Stimulated activated CD4-positive, alpha-beta T cell treated with anti-CD3 and anti-CD28 coated beads, TNF-alpha, amount 100 ng/mL, for 48 hours (primary cell): ENCODE measurements at regions not wholly inside any gene's neighbourhood (a gene's known extent, or its start where the extent isn't known, plus 50 kb on each side); places are given as distances from the start of the nearest gene placed in this dataset.
"Not testable (repeated sequence)": the region's sequence is repeated elsewhere in the genome, so short reads cannot be mapped to it uniquely, and the experiment has no call there.

Source experiments
- DNase-seq, 3 donors: peaks; one replicate each; pipeline ENCODE4 v3.0.0-alpha.2; 2020; ENCODE audit warnings: low read depth in 3 of 3

DNA sequence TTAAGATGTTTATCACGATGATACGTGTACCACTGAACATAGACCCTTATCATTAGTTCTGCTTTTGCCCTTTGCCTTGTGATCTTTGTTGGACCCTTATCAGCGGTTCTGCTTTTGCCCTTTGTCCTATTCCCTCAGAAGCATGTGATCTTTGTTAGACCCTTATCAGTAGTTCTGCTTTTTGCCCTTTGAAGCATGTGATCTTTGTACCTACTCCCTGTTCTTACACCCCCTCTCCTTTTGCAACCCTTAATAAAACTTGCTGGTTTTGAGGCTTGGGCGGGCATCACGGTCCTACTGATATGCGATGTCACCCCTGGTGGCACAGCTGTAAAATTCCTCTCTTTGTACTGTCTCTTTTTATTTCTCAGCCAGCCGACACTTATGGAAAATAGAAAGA lies 117.0 kb downstream of the SDHAF3 start:
- DNase-seq: not testable (repeated sequence)

DNA sequence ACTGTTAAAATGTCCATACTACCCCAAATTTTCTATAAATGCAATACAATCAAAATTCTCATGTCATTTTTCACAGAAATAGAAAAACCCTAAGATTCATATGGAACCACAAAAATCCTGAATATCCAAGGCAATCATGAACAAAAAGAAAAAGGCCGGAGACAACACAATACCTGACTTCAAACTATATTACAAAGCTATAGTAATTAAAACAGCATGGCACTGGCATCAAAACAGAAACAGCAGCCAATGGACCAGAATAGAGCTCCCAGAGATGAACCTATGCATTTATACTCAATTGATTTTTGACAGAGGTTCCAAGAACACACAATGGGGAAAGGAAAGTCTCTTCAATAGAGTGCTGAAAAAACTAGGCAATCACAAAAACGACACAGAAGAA lies 128.8 kb downstream of the SDHAF3 start:
- no peak for DNase-seq

- not testable (repeated sequence) for DNase-seq
Measured at GRCh38 chr7:97258187-97258586, 140.7 kb downstream of the SDHAF3 start.

DNA sequence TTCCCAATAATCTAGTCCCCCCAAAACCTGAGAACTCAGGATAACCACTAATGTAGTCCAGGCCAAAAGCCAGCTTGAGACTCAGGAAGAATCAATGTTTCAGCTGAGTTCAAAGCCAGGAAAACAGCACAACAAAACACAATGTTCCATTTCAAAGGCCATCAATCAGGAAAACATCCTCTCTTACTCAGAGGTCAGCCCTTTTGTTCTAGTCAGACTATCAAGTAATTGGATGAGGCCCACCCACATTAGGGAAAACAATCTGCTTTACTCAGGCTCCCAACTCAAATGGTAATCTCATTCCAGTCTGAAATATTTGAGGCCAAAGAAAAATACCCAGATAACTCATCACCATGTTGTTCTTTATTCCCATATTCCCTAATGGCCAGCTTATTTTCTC lies 152.2 kb downstream of the SDHAF3 start:
- no peak for DNase-seq

DNA sequence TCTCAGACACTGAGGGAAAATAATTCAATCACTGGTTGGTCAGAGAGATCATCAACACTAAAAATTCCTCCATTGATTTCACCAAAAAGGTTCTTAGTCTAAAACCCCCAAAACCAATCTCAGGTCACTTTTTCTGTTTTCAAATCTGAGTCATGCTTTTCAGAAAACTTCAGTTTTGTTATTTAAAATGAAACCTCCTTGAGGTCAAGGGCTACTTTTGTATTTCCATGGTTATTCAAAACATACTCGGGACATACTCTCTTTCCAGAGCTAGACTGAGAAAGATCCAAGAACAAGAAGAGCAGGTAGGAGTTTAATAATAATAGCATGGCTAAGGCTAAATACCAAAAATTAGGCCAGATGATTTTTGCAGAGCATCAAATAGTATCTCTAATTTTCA lies 152.8 kb downstream of the SDHAF3 start:
- DNase-seq: no peak

GRCh38 chr7:97271619-97272018 lies 154.1 kb downstream of the SDHAF3 start:
- DNase-seq: no peak

DNA sequence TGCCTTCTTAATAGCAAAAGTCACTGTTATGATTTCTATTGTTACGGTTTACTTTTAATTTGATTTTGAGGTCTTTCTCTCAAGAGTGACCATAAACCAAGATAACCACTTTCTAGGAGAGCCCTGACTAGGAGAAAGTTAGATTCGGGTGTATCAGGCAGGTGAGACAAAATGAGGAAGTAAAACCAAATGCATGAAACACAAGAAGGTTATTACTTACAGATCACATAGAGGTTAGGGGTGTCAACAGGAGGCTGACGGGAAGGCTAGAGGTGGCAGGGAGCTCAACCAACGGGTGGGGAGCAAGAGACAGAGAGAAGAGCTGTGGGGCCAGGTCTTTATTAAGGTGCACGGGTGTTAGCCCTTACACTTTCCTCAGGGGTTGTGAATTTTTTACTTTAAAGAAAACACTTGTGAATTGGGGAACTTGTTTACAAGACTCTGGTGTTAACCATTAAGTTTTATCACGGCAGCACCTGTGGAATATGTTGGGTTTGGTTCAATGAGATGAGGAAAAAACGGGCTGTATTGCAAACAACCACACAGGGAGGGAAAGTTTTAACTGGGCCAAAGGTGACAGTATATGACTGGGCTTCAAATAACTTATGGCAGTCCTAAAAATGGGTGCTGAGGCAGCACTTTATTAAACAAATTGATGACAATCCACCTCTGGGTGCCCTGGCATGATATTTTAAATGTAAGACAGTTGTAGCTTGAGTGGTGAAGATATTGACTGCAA lies 154.9 kb downstream of the SDHAF3 start:
- DNase-seq: no peak

GRCh38 chr7:97275475-97275874 lies 158.0 kb downstream of the SDHAF3 start:
- DNase-seq: no peak

- no peak for DNase-seq
Measured at GRCh38 chr7:97280950-97281349, 163.5 kb downstream of the SDHAF3 start.

- DNase-seq: no peak
Measured at GRCh38 chr7:97285348-97285747, 167.8 kb downstream of the SDHAF3 start.

DNA sequence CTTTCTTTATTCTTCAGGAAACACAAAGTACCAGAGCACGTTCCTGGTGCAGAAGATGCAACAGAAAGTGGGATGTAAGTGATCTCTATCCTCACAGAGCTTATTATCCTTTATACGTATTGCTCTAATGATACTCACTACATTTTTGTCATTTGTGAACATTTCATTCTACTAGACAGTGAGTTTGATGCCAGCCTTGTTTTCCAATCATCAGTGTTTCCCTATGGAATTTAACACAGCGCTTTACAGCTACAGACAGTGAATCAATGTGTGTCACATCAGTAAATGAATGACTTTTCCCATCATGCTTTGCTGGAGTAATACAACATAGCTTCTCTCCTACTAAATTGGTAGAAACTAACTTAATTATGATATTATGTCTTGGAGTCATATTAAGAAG lies 175.5 kb downstream of the SDHAF3 start:
- DNase-seq: no peak

GRCh38 chr7:97298561-97298960 lies 181.1 kb downstream of the SDHAF3 start:
- no peak for DNase-seq

- DNase-seq: no peak
Measured at GRCh38 chr7:97305589-97305988, 188.1 kb downstream of the SDHAF3 start.

DNA sequence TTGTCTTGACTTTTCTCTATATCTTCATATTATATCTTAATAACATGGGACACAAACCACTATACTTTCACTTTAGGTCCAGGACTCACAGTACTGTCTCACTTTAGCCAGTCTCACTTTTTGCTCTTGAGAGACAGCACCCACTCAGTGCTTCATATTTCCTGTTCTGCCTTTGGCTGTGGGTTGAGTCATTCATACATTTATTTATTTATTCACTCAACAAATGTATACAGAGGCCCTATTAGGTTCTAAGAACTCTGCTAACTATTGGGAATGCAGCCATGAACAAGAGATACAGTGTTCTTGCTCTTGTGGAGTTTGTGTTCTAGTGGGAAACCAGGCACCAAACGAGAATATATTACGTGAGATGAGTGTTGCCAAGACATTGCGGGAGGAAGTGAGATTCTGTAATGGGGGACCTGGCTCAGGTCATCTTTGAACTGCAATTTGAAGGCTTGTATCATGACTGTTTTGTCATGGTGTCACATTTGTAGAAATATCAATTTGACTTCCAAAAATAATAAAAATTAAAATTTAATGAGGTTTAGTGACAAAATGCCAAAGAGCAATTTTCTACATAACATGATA lies 190.1 kb downstream of the SDHAF3 start:
- no peak for DNase-seq

DNA sequence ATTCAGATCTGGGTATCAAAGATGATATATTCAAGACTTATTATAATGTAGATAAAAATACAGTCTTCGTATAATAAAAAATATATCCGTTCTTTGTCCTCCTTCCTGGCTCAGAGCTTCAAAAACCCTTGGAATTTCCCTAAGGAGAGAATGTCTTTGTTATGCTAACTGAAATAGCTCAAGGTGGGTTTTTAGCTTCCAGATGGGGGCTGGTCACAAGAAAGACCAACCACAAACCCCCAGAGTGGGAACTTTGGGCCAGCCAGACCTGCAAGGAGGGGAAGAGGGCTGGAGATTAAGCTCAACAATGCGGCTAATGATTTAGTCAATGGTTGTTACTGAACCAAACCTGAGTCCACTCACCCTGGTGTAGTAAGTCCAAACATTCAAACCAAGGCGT lies 196.4 kb downstream of the SDHAF3 start:
- DNase-seq: no peak

DNA sequence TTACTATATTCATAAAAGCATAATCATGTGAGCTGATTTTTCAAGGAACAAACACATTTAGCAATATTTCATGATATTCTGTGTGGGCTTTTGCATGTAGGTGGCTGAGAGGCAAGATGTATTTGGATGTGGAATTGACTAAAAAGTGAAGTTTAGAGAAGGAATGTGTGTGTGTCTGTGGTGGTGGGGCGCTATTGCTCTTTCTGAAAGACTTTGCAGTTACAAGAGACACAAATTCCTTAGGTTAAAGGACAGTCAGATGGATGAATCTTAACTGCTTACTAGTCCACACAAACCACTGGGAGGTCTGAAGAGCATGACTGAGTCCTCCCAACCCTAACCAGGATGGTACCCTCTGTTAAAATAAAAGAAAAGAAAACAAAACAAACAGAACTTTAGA lies 200.1 kb downstream of the SDHAF3 start:
- no peak for DNase-seq

- not testable (repeated sequence) for DNase-seq
Measured at GRCh38 chr7:97329871-97330270, 212.4 kb downstream of the SDHAF3 start.

DNA sequence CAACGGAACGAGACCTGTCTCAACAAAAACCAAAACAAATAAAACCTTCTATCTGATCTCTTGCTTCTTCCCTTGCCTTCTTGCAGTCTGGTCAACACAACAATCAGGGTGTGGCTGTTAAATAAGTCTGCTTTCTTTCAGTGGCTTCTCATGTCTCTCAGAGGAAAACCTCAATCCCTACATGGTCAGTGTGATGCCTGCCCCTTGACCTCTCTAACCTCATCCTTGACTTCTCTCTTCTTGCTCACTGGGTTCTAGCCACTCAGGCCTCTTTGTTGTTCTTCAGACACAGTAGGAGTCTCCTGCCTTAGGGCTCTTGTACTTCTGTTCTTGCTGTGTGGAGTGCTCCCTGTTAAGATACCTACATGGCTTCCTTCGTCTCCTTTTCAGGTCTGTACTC lies 220.4 kb downstream of the SDHAF3 start:
- no peak for DNase-seq

DNA sequence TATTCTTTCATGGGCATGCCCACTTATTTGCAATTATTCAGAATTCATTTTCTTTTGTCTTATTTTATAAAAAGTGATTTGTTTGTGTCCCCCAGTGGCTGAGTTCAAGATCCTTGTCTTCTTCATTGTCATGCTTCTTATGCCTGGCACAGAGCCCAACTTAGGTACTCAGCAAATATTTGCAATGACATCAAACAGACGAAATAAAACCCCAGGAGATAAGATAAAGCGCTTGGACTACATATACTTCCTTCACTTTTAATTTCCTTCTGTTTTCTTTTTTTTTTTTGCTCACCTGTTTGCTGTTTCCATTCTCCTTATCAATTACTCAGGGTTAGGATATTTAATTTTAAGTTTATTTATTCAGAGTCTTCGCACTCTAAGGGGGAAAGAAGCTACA lies 225.0 kb downstream of the SDHAF3 start:
- DNase-seq: no peak

GRCh38 chr7:97346349-97346748 lies 228.9 kb downstream of the SDHAF3 start:
- DNase-seq: no peak

GRCh38 chr7:97351488-97351887 lies 234.0 kb downstream of the SDHAF3 start:
- DNase-seq: no peak

DNA sequence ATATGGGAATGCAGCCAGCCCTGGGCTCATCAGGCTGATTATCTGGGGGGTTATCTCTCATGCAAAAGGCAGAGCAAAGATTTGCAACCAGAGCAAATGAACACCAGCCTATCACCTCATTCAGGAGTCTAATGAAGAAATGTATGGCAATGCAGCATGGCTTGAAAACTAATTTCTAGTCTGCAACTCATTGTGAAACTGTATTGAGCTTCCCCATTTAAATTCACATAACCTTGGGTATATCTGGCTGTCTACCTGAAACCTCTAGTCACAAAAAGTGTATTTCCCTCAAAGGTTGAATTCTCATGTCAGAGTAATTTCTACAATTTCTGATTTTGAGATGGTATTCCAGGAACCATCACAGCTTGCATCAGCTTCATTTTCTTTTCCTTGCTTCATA lies 240.0 kb downstream of the SDHAF3 start:
- no peak for DNase-seq

- DNase-seq: no peak
Measured at GRCh38 chr7:97372882-97373281, 255.4 kb downstream of the SDHAF3 start.

DNA sequence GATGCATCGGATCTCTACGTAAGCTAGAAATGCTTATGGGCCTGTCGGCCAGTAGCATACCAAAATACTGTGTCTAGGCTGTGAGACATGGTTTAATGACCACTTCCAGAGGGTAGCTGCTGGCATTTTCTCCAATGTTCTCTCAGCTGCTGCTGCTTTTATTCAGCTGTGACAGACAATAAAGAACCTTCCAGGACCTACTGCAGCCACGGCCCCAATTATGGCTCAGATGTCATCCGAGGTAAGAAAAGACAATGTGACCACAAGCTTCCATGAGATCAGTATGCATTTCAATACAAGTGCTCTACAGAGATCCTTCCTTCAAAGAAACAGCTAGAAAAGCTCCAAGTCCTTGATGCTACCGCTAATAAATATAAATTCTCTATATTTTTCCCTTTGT lies 256.2 kb downstream of the SDHAF3 start:
- DNase-seq: no peak
